Osteocyte (in vitro differentiated cells): ENCODE measurements at regions not wholly inside any gene's neighbourhood (a gene's known extent, or its start where the extent isn't known, plus 50 kb on each side); places are given as distances from the start of the nearest gene placed in this dataset.

Source experiments
- DNase-seq: peaks from one replicate; pipeline ENCODE4 v3.0.0; 2021; ENCODE audit warnings: mixed read lengths; ENCODE audit not compliant: unreplicated experiment; ENCODE audit errors: extremely low spot score
- H3K27ac Mint-ChIP-seq: one replicate; pipeline ENCODE4 v1.8.0; 2021; ENCODE audit warnings: mild to moderate bottlenecking, mixed read lengths; ENCODE audit not compliant: unreplicated experiment
- H3K27me3 Mint-ChIP-seq: one replicate; pipeline ENCODE4 v1.8.0; 2021; ENCODE audit warnings: mixed read lengths; ENCODE audit not compliant: unreplicated experiment
- H3K36me3 Mint-ChIP-seq: one replicate; pipeline ENCODE4 v1.8.0; 2021; ENCODE audit warnings: mixed read lengths; ENCODE audit not compliant: unreplicated experiment
- H3K4me1 Mint-ChIP-seq: one replicate; pipeline ENCODE4 v1.8.0; 2021; ENCODE audit warnings: mixed read lengths; ENCODE audit not compliant: unreplicated experiment
- H3K4me3 Mint-ChIP-seq: one replicate; pipeline ENCODE4 v1.8.0; 2021; ENCODE audit warnings: mild to moderate bottlenecking, moderate library complexity, mixed read lengths; ENCODE audit not compliant: unreplicated experiment
- H3K9me3 Mint-ChIP-seq: one replicate; pipeline ENCODE4 v1.8.0; 2021; ENCODE audit warnings: mixed read lengths; ENCODE audit not compliant: unreplicated experiment
- CTCF ChIP-seq: fragments of 200-600 bp; sonication (generic); IDR thresholded peaks from 2 replicates; pipeline ENCODE4 v1.5.0; 2021; ENCODE audit warnings: antibody characterized with exemption, mild to moderate bottlenecking, moderate library complexity

GRCh38 chr11:19403196-19403895 lies 162.6 kb upstream of the E2F8 start:
- H3K9me3 Mint-ChIP-seq: no peaks in the 10 kb centered on the region
- TF ChIP-seq CTCF: no peak
- no peaks in the 10 kb centered on the region for H3K36me3 Mint-ChIP-seq

GRCh38 chr11:19400296-19400695 lies 159.6 kb upstream of the E2F8 start:
- Mint-ChIP-seq H3K4me3 (no peak overlapping the region), H3K36me3 (no peaks in the 10 kb centered on the region), H3K9me3 (no peaks in the 10 kb centered on the region), H3K27ac (no peak overlapping the region), H3K27me3 (peaks cover 7% of the 10 kb centered on the region), H3K4me1 (no peaks in the 10 kb centered on the region)
- DNase-seq: no peak
- TF ChIP-seq CTCF: no peak

More at GRCh38 chr11:19403196-19403895, 162.6 kb upstream of the E2F8 start:
- no peak overlapping the region for H3K27ac Mint-ChIP-seq
- no peaks in the 10 kb centered on the region for H3K4me1 Mint-ChIP-seq
- H3K4me3 Mint-ChIP-seq: no peak overlapping the region
- H3K27me3 Mint-ChIP-seq: peaks cover 24% of the 10 kb centered on the region
- DNase-seq: no peak

GRCh38 chr11:19398772-19399527 lies 158.2 kb upstream of the E2F8 start:
- TF ChIP-seq CTCF: no peak
- no peak for DNase-seq
- H3K27ac Mint-ChIP-seq: no peak overlapping the region
- H3K27me3 Mint-ChIP-seq: peaks cover 3% of the 10 kb centered on the region
- no peaks in the 10 kb centered on the region for H3K36me3 Mint-ChIP-seq
- H3K9me3 Mint-ChIP-seq: no peaks in the 10 kb centered on the region
- no peak overlapping the region for H3K4me3 Mint-ChIP-seq
- no peaks in the 10 kb centered on the region for H3K4me1 Mint-ChIP-seq

- Mint-ChIP-seq H3K27ac (no peak overlapping the region), H3K36me3 (no peaks in the 10 kb centered on the region), H3K4me1 (no peaks in the 10 kb centered on the region), H3K9me3 (no peaks in the 10 kb centered on the region), H3K4me3 (no peak overlapping the region), H3K27me3 (no peaks in the 10 kb centered on the region)
- TF ChIP-seq CTCF: no peak
- DNase-seq: no peak
Observed at GRCh38 chr11:19398273-19398672, 157.5 kb upstream of the E2F8 start.

GRCh38 chr11:19395050-19395449 lies 154.3 kb upstream of the E2F8 start:
- Mint-ChIP-seq H3K27me3 (no peaks in the 10 kb centered on the region), H3K36me3 (peaks cover 3% of the 10 kb centered on the region), H3K4me3 (no peak overlapping the region), H3K4me1 (no peaks in the 10 kb centered on the region), H3K27ac (no peak overlapping the region), H3K9me3 (peaks cover 4% of the 10 kb centered on the region)
- no peak for TF ChIP-seq CTCF
- no peak for DNase-seq
